ENCODE measurements at regions not wholly inside any gene's neighbourhood (a gene's known extent, or its start where the extent isn't known, plus 50 kb on each side); places are given as distances from the start of the nearest gene placed in this dataset.

DNA sequence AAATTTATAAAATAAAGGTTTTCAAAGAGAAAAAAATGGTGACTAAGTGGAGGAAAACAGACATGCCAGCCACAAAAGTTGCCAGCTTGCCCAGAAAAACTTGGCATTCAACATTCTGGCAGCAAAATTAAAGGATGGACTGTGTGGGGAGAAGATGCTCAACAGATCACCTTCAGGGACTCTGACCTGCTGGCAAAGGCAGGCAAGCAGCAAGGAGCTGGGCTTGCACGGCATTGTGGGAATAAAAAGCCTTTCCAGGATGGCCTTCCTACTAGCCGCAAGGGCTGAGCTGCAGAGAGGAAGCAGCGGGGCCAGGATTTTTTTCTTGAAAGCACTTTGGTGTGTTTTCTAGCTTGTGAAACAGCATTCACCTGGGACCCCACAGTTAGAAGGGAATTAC is 101.9 kb upstream of the CACNA2D3 start:
- no peak for DNase-seq

DNA sequence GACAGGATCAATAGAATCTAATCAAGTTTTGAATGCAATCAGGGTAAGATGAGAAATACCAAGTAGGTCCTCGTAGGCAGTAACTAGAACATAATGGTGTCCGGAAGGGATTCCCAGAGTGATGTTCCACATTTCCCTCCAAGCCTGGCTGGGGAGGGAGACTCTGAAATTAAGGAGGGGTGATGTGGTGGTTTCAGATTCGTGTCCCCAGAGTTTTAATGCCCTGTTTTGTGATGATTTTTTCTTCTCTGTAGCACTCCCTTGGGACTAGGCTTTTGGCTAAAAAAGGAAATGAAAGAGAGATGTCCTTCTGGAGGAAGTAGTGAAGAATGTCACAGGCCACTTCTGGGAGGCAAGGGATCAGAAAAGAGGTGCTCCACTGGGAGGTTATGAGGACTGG is 108.3 kb upstream of the CACNA2D3 start:
- DNase-seq = no peak

DNA sequence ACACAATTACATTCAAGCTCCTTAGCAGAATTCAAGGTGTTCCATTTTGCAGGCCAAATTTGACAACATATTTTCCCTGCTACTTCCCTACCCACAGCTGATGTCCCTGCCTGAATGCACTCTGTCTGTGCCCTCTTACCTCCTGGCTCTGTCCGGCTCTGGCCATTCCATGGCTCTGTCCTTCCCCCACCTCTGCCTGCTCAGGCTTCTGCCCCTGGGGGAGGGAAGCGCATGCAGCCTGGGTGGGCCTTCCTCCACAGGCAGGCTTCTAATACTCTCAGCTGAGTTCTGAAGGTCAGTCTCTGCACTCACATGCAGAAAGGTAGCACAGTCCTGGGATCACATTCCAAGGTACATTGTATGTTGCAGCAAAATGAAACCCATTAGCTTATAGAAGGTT is 113.6 kb upstream of the CACNA2D3 start:
- DNase-seq = no peak

- DNase-seq = no peak
These were observed 114.3 kb upstream of the CACNA2D3 start for GRCh38 chr3:54008099-54008498.

- no peak for DNase-seq
These were observed 112.7 kb upstream of the SELENOK start for GRCh38 chr3:54004335-54004734.

- DNase-seq = no peak
These were observed 111.5 kb upstream of the SELENOK start for GRCh38 chr3:54003136-54003535.

GRCh38 chr3:53999725-54000124 is 108.1 kb upstream of the SELENOK start:
- no peak for DNase-seq

- no peak for DNase-seq
These were observed 107.3 kb upstream of the SELENOK start for GRCh38 chr3:53998980-53999379.

DNA sequence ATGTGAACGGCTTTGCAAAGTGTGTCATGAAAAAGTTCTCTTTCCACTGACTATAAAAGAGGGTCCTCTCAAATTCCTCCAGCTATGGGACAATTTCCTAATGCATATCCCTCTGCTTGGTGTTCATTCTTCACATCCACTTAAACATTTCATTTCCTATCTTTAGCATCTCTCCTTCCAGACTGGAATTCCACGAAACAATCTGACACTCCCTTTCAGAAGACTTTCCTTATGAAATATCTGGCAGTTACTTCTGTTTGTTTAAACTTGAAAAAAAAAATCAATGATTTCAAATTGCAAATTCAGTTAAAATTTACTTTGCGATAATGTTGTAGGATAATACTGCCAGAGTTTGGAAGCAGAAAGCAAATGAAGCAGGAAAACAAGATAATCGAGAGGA is 105.8 kb upstream of the SELENOK start:
- no peak for DNase-seq

- DNase-seq = no peak
These were observed 104.6 kb upstream of the SELENOK start for GRCh38 chr3:53996141-53996874.

DNA sequence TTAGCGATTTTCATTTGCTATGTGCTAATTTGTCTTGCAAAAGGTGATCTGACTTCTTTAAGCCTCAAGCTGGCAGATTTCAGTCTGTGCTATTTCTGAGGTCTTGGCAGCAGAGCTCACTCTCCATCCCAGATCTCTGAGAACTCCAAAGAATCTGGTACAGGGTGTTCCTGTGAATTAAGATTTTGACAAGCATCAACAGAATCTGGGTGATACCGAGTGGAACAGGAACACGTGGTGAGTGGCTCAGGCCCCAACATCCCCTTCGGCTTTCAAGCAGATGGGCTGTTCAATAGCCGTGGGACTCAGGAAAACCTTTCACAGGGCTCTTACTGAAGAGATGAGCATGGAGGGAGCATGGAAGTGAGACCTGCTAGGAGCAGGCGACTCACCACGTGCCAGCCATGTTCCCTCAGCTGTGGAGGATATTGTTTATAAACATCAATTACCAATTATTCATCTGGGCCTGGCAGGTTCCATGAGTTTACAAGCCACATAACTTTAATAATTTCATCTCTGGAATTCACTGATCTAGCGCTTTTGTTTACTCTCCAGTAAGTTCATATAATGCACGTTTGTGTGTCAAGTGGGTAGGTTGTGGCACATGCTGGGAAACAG is 103.4 kb upstream of the SELENOK start:
- DNase-seq = no peak

GRCh38 chr3:53991240-53991639 is 99.6 kb upstream of the SELENOK start:
- no peak for DNase-seq

DNA sequence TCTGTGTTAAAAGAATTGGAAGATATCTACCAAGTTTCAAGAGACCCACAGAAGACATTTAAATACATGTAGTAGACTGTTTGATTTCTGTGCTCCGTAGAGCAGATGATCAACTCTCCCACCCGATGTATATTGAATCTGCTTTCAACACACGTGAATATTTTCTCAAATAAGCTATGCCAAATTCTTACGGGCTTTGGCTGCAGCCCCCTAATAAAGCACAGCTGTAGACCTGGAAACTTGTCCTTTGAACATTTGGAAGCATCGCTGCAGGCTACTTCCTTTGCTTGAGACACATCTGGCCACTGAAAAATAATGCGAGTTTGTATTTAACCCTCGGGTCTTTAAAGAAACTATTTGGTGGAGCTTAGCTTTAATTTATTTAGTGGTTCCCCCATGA is 98.3 kb upstream of the SELENOK start:
- DNase-seq = no peak

GRCh38 chr3:53989451-53989850 is 97.8 kb upstream of the SELENOK start:
- DNase-seq = no peak

DNA sequence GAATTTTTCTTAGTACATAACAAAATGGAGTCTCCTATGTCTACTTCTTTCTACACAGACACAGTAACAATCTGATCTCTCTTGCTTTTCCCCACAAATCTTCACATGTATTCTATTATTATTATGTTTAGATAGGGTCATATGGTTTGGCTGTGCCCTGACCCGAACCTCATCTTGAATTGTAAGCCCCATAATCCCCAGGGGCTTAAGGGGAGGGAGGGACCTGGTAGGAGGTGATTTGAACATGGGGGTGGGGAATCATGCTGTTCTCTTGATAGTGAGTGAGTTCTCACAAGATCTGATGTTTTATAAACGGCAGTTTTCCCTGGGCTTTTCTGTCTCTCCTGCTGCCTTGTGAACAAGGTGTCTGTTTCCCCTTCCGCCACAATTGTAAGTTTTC is 86.7 kb upstream of the SELENOK start:
- no peak for DNase-seq

- DNase-seq = no peak
These were observed 83.7 kb upstream of the SELENOK start for GRCh38 chr3:53975382-53975781.

- DNase-seq = no peak
These were observed 82.7 kb upstream of the SELENOK start for GRCh38 chr3:53974324-53974723.

GRCh38 chr3:53973905-53974304 is 82.2 kb upstream of the SELENOK start:
- DNase-seq = no peak

DNA sequence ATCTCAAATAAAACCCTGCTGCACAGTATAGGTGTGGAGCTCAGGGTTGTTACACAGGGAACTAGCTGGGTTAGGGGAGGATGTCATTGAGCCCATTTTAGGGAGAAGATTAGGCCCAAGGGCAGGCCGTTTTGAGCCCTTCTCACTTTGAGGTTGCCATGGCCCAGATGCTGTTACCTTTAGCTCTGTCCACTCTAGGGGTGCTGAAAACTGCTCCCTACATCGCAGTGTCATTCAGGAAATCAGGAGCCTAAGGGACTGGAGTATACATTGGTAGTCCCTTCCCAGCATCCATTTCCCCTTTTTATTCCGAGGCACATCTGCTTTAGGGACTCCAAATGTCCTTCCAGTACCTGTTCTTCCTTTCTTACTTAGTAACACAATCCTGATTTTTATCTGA is 79.0 kb upstream of the SELENOK start:
- DNase-seq = no peak

DNA sequence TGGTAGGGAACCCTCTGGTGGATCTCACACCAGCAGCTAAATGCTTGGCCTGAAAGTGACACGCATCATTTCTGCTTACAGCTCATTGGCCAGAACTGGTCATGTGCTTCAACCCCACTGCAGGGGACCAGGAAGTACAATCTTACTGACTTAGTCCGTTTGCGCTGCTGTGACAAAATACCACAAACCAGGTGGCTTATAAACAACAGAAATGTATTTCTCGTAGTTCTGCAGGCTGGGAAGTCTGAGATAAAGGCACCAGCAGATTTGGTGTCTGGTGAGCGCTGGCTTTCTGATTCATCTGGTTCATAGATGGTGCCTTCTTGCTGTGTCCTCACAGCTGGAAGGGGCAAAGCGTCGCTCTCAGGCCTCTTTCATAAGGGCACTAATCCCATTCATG is 77.4 kb upstream of the SELENOK start:
- DNase-seq = no peak

DNA sequence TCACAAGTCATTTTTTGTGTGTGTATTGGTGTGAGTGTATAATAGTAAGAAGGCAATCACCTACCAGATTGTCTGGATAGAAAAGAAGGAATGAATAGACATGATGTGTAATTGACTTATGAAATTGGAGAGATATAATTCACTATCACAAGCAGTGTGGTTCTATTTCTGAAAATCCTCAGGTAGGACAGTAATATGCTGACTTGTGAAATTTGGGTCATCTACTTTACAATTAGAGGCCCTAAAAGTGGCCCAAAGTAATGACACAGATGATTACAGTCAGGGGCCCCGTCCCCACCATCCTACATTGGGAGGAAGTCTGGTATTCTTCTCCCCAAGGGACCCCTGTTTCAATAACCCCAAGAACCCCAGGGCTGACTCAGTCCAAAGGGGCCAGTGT is 73.6 kb upstream of the SELENOK start:
- no peak for DNase-seq

DNA sequence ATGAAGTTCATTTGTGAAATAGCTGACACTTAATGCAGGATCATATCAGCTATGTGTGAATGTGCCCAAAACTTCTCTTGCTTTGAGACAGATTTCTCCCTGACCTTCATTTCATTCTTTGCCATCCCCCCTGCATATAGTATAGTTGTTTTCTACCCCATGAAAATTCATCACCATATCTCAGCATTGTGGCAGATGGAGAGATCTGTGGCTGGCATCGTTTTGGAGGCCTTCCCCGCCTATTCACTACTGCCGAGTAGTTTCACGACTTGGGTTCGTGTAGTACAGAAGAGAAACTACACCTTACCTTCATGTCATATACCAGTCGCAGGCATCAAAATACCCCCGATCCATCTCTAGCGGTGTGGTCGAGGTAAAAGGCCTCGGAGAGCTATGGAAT is 66.2 kb upstream of the SELENOK start:
- no peak for DNase-seq

GRCh38 chr3:53956586-53956985 is 64.9 kb upstream of the SELENOK start:
- DNase-seq = no peak

DNA sequence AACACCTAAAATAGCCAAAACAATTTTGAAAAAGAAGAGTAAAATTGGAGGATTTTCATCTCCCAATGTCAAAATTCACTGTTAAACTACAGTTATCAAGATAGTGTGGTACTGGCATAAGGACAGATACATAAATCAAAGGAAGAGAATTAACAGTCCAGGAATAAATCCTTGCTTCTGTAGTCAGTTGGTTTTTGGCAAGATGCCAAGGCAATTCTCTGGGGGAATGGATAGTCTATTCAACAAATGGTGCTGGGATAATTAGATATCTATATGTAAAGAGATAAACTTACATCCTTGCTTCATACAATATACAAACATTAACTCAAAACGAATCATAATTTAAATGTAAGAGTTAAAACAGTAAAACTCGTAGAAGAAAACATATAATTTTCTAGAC is 57.9 kb upstream of the SELENOK start:
- no peak for DNase-seq

GRCh38 chr3:53948174-53948573 is 56.5 kb upstream of the SELENOK start:
- no peak for DNase-seq
